ENCODE measurements at regions not wholly inside any gene's neighbourhood (a gene's known extent, or its start where the extent isn't known, plus 50 kb on each side); places are given as distances from the start of the nearest gene placed in this dataset.

DNA sequence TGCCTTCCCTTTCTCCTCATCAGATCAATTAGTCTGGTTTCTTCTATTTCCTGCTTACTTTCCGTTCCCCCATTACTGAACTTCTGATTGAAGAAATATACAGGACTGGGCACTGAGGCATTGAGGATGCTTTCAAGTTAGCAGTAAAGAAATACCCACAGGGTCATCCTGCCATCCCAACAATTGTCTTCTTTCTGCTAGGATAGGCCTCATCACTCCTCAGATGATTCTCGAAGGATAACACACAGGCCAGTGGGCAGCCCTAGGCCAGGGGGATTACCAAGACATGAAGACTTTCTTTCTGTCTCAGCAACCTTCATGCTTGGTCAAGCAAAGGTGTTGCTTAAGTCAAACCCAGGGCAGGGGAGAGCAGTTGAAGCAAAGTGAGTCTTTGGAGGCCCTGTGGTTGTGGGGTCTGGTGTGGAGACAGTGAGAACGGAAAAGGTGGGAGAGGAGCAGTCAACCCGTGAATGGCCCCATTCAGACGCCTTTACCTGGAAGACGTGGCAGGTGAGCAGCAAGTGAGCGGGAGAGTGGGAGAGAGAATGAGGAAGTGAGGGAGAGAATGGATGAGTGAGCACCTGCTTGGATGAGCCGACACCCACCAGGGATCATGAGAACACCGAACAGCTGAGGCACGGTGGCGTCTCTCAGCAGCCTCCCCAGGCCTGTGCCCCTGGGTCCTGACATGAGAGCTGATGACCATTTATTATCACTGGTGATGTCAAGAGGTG is 462.9 kb downstream of the PREX1 start:
- Histone ChIP-seq H3K27ac (ENCODE audit: low read depth, low read length) (no peak overlapping the region), H3K27me3 (ENCODE audit: control insufficient read depth, low read length) (peaks cover 2% of the 10 kb centered on the region), H3K4me3 (ENCODE audit: low read length) (no peak overlapping the region), H3K9me3 (ENCODE audit: control insufficient read depth, insufficient read depth, low read length) (no peaks in the 10 kb centered on the region), H3K36me3 (ENCODE audit: control insufficient read depth, low read length) (no peaks in the 10 kb centered on the region), H3K9me2 (replicated peaks; ENCODE audit: control insufficient read depth, low read length) (no peaks in the 10 kb centered on the region), H3K4me1 (ENCODE audit: control insufficient read depth, low read length) (0 out of 2 replicates have a peak, but pooled peaks cover 2% of the 10 kb centered on the region), H3K4me2 (ENCODE audit: low read length) (no peak overlapping the region), H3K79me2 (ENCODE audit: control insufficient read depth, low read length) (no peaks in the 10 kb centered on the region), H3F3A (ENCODE audit: control insufficient read depth, insufficient read depth) (no peaks in the 10 kb centered on the region), H4K20me1 (ENCODE audit: control insufficient read depth, insufficient read depth, low read depth, low read length) (no peaks in the 10 kb centered on the region)
- no peak for TF ChIP-seq EZH2phosphoT487 (IDR thresholded peaks at IDR 0.05; ENCODE audit: borderline replicate concordance, low read length)

DNA sequence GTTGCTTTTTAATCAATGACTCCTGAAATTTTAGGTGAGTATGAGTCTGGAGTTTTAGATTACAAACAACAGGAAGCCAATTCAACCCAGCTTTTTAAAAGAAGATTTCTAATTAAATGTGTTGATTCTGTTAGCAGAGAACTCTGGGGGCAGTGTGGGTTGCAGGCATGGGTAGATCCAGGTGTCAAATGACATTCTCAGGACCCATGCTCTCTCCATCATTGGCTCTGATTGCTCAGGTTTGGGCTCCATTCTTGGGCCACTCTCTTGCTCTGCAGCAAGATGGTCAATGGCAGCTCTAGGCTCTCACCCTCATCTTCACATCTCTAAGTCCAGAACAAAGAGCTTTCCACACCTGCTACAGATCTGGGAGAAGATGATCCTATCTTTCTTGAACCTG is 463.7 kb downstream of the PREX1 start:
- Histone ChIP-seq H3K4me1 (ENCODE audit: control insufficient read depth, low read length) (0 out of 2 replicates have a peak, but pooled peaks cover 2% of the 10 kb centered on the region), H3K9me2 (replicated peaks; ENCODE audit: control insufficient read depth, low read length) (no peaks in the 10 kb centered on the region), H3K4me2 (ENCODE audit: low read length) (no peak overlapping the region), H3K27me3 (ENCODE audit: control insufficient read depth, low read length) (peaks cover 2% of the 10 kb centered on the region), H4K20me1 (ENCODE audit: control insufficient read depth, insufficient read depth, low read depth, low read length) (no peaks in the 10 kb centered on the region), H3K4me3 (ENCODE audit: low read length) (no peak overlapping the region), H3K27ac (ENCODE audit: low read depth, low read length) (no peak overlapping the region), H3F3A (ENCODE audit: control insufficient read depth, insufficient read depth) (no peaks in the 10 kb centered on the region), H3K9me3 (ENCODE audit: control insufficient read depth, insufficient read depth, low read length) (no peaks in the 10 kb centered on the region), H3K36me3 (ENCODE audit: control insufficient read depth, low read length) (no peaks in the 10 kb centered on the region), H3K79me2 (ENCODE audit: control insufficient read depth, low read length) (no peaks in the 10 kb centered on the region)
- TF ChIP-seq EZH2phosphoT487 (IDR thresholded peaks at IDR 0.05; ENCODE audit: borderline replicate concordance, low read length) = no peak
- TF ChIP-seq, protein P1, sequence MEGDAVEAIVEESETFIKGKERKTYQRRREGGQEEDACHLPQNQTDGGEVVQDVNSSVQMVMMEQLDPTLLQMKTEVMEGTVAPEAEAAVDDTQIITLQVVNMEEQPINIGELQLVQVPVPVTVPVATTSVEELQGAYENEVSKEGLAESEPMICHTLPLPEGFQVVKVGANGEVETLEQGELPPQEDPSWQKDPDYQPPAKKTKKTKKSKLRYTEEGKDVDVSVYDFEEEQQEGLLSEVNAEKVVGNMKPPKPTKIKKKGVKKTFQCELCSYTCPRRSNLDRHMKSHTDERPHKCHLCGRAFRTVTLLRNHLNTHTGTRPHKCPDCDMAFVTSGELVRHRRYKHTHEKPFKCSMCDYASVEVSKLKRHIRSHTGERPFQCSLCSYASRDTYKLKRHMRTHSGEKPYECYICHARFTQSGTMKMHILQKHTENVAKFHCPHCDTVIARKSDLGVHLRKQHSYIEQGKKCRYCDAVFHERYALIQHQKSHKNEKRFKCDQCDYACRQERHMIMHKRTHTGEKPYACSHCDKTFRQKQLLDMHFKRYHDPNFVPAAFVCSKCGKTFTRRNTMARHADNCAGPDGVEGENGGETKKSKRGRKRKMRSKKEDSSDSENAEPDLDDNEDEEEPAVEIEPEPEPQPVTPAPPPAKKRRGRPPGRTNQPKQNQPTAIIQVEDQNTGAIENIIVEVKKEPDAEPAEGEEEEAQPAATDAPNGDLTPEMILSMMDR (IDR thresholded peaks at IDR 0.05; ENCODE audit: low read depth, low read length, poor library complexity, severe bottlenecking) = no peak

DNA sequence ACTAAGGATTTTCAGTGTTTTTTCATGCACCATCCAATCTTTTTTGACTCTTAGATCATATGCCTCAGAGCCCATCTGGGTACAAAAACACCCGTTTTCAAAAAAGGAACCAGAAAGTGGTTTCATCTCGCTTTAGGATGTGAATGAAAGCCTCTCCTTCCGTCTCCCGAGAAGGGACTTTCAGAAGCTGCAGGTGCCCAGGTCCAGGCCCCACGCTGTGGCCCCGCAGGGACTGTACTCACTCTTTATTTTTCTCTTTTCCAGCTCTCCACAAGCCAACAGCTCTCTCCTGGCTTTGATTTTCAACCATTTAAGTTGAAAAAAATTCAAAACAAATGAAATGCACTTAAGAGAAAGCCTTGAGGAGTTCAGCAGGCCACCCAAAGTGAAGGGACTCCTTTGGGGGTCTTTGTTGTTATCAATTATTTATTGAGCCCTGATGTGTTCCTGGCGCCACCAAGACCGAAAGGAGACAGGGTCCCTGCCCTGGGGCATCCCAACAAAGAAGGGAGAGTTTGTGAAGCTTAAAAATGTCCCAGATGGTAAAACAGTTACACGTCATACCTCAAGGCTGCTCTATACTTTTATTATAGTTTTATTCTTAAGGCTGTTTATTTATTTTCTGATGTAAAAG is 467.3 kb downstream of the PREX1 start:
- H3F3A ChIP-seq (ENCODE audit: control insufficient read depth, insufficient read depth) = no peaks in the 10 kb centered on the region
- H3K4me3 ChIP-seq (ENCODE audit: low read length) = no peak overlapping the region
- 0 out of 2 replicates have a peak, but pooled peaks cover 2% of the 10 kb centered on the region for H3K4me1 ChIP-seq (ENCODE audit: control insufficient read depth, low read length)
- H3K27me3 ChIP-seq (ENCODE audit: control insufficient read depth, low read length) = peaks cover 5% of the 10 kb centered on the region
- H3K36me3 ChIP-seq (ENCODE audit: control insufficient read depth, low read length) = no peaks in the 10 kb centered on the region
- H4K20me1 ChIP-seq (ENCODE audit: control insufficient read depth, insufficient read depth, low read depth, low read length) = no peaks in the 10 kb centered on the region
- H3K4me2 ChIP-seq (ENCODE audit: low read length) = no peak overlapping the region
- no peak overlapping the region for H3K27ac ChIP-seq (ENCODE audit: low read depth, low read length)
- H3K9me3 ChIP-seq (ENCODE audit: control insufficient read depth, insufficient read depth, low read length) = no peaks in the 10 kb centered on the region
- no peaks in the 10 kb centered on the region for H3K9me2 ChIP-seq (replicated peaks; ENCODE audit: control insufficient read depth, low read length)
- no peak for TF ChIP-seq EZH2phosphoT487 (IDR thresholded peaks at IDR 0.05; ENCODE audit: borderline replicate concordance, low read length)
- TF ChIP-seq, protein P1 (IDR thresholded peaks at IDR 0.05; ENCODE audit: low read depth, low read length, poor library complexity, severe bottlenecking) = no peak
- H3K79me2 ChIP-seq (ENCODE audit: control insufficient read depth, low read length) = no peaks in the 10 kb centered on the region
